ENCODE measurements at regions not wholly inside any gene's neighbourhood (a gene's known extent, or its start where the extent isn't known, plus 50 kb on each side); places are given as distances from the start of the nearest gene placed in this dataset.

DNA sequence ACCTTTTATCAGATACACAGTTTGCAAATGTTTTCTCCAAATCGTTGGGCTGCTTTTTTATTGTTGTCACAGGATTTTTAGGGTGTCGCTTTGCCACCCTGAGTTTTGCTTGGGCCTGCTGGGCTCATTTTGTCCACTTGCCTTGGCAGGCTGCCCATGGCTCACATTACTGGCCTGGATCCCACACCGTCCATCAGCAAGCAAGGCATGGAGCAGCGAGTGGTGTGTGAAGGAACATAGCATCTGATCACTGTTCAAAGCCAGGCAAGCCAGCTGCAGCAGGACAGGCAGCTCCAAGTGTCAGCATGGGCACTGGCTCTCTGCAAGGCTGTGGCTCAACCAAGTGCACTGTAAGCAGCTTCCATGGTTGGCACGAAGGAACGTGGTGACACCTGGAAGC is 261.4 kb upstream of the TECRL start:
- no peaks in the 10 kb centered on the region for H3K4me1 ChIP-seq (ENCODE audit: control insufficient read depth, insufficient read depth, low read length)
- no peak overlapping the region for H4K8ac ChIP-seq (ENCODE audit: low read depth in 2 of 2, low read length in 2 of 2)
- no peak overlapping the region for H3K18ac ChIP-seq (ENCODE audit: low read depth, low read length)
- no peak overlapping the region for H3K4me2 ChIP-seq (ENCODE audit: low read depth, low read length)
- 51% methylated on average over 2 of the region's 6 CpGs; no CpG with 5 or more reads in 1 of the 2 experiments for WGBS, 2 experiments (ENCODE audit: extremely low coverage in 2 of 2, insufficient read length in 1 of 2)
- no peak overlapping the region for H3K27ac ChIP-seq (ENCODE audit: insufficient read depth, low read length)
- no TSS peak for BruUV-seq (replicated peaks)
- no peak overlapping the region for H3K4me3 ChIP-seq (ENCODE audit: insufficient read depth, low read depth, low read length)
- no peak overlapping the region for H3K4ac ChIP-seq (ENCODE audit: low read depth, low read length)
- H2BK5ac ChIP-seq (ENCODE audit: low read depth, low read length, poor library complexity, severe bottlenecking): no peak overlapping the region
- no peaks in the 10 kb centered on the region for H4K20me1 ChIP-seq (ENCODE audit: insufficient read depth, low read length)
- no peak overlapping the region for H2AK5ac ChIP-seq (ENCODE audit: low read depth, low read length)
- peaks cover 11% of the 10 kb centered on the region for H3K9me3 ChIP-seq (ENCODE audit: control insufficient read depth, insufficient read depth, low read length)
- intact Hi-C loops (cut with micrococcal nuclease) (no loop called here), in situ Hi-C loops (cut with MboI; ENCODE audit: low sequenced_read_pairs) (no loop called here), dilution Hi-C loops (cut with HindIII; ENCODE audit: low sequenced_read_pairs, unreplicated experiment) (no loop called here)
- TF ChIP-seq NFE2L2 (IDR thresholded peaks at IDR 0.05; ENCODE audit: low read depth, low read length) (no peak), MAFK (IDR thresholded peaks at IDR 0.05; ENCODE audit: low read depth, low read length) (no peak), POLR2A (IDR thresholded peaks at IDR 0.05; ENCODE audit: low read depth, low read length) (no peak), CEBPB (IDR thresholded peaks at IDR 0.05; ENCODE audit: low read depth, low read length) (no peak), RFX5 (IDR thresholded peaks at IDR 0.05; ENCODE audit: low read depth, low read length) (no peak), CHD1 (IDR thresholded peaks at IDR 0.05; ENCODE audit: low read depth, low read length) (no peak), RAD21 (IDR thresholded peaks at IDR 0.05; ENCODE audit: low read length) (no peak), RCOR1 (IDR thresholded peaks at IDR 0.05; ENCODE audit: insufficient replicate concordance, low read length) (no peak), BHLHE40 (IDR thresholded peaks at IDR 0.05; ENCODE audit: low read depth, low read length) (no peak), MAZ (IDR thresholded peaks at IDR 0.05; ENCODE audit: borderline replicate concordance, low read depth, low read length) (no peak), MXI1 (IDR thresholded peaks at IDR 0.05; ENCODE audit: borderline replicate concordance, low read depth, low read length) (no peak), FOS (IDR thresholded peaks at IDR 0.05; ENCODE audit: low read depth, low read length) (no peak), SMC3 (IDR thresholded peaks at IDR 0.05; ENCODE audit: low read depth, low read length) (no peak)
- TF ChIP-seq, protein P1, sequence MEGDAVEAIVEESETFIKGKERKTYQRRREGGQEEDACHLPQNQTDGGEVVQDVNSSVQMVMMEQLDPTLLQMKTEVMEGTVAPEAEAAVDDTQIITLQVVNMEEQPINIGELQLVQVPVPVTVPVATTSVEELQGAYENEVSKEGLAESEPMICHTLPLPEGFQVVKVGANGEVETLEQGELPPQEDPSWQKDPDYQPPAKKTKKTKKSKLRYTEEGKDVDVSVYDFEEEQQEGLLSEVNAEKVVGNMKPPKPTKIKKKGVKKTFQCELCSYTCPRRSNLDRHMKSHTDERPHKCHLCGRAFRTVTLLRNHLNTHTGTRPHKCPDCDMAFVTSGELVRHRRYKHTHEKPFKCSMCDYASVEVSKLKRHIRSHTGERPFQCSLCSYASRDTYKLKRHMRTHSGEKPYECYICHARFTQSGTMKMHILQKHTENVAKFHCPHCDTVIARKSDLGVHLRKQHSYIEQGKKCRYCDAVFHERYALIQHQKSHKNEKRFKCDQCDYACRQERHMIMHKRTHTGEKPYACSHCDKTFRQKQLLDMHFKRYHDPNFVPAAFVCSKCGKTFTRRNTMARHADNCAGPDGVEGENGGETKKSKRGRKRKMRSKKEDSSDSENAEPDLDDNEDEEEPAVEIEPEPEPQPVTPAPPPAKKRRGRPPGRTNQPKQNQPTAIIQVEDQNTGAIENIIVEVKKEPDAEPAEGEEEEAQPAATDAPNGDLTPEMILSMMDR (conservative IDR thresholded peaks at IDR 0.05; ENCODE audit: low read depth, low read length): no peak
- TF ChIP-seq, protein P2, sequence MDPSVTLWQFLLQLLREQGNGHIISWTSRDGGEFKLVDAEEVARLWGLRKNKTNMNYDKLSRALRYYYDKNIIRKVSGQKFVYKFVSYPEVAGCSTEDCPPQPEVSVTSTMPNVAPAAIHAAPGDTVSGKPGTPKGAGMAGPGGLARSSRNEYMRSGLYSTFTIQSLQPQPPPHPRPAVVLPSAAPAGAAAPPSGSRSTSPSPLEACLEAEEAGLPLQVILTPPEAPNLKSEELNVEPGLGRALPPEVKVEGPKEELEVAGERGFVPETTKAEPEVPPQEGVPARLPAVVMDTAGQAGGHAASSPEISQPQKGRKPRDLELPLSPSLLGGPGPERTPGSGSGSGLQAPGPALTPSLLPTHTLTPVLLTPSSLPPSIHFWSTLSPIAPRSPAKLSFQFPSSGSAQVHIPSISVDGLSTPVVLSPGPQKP (IDR thresholded peaks at IDR 0.05; ENCODE audit: borderline replicate concordance, low read depth, low read length): no peak
- TF ChIP-seq, protein P3, sequence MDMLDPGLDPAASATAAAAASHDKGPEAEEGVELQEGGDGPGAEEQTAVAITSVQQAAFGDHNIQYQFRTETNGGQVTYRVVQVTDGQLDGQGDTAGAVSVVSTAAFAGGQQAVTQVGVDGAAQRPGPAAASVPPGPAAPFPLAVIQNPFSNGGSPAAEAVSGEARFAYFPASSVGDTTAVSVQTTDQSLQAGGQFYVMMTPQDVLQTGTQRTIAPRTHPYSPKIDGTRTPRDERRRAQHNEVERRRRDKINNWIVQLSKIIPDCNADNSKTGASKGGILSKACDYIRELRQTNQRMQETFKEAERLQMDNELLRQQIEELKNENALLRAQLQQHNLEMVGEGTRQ (IDR thresholded peaks at IDR 0.05; ENCODE audit: low read depth, low read length): no peak
- H3K23ac ChIP-seq (ENCODE audit: low read depth, low read length): no peak overlapping the region
- H2BK15ac ChIP-seq (ENCODE audit: low read depth, low read length): no peak overlapping the region
- no peak overlapping the region for H3K56ac ChIP-seq (ENCODE audit: extremely low read depth, insufficient read depth, low read length)
- no peak overlapping the region for H2BK120ac ChIP-seq (ENCODE audit: low read depth, low read length)
- no peak overlapping the region for H2BK20ac ChIP-seq (ENCODE audit: low read depth, low read length)
- ChIA-PET CTCF (no interaction called here), POLR2A (ENCODE audit: unreplicated experiment) (no interaction called here)
- H3K9ac ChIP-seq (ENCODE audit: low read depth, low read length): no peak overlapping the region
- no peak overlapping the region for H2AFZ ChIP-seq (replicated peaks; ENCODE audit: low read length, poor library complexity)
- H3K36me3 ChIP-seq (ENCODE audit: control insufficient read depth, insufficient read depth, low read length): no peaks in the 10 kb centered on the region
- H4K91ac ChIP-seq (ENCODE audit: insufficient read depth, low read depth, low read length): no peak overlapping the region
- H3K79me1 ChIP-seq (ENCODE audit: low read depth in 1 of 2, low read length in 2 of 2): no peaks in the 10 kb centered on the region
- DNase-seq (no peak), ATAC-seq (ENCODE audit: low read depth) (no peak)
- no peak overlapping the region for H2AK9ac ChIP-seq (replicated peaks; ENCODE audit: low read depth, low read length, poor library complexity)
- H4K5ac ChIP-seq (ENCODE audit: low read depth, low read length): no peak overlapping the region
- no peak overlapping the region for H3K14ac ChIP-seq (replicated peaks; ENCODE audit: low read depth, low read length)
- no peaks in the 10 kb centered on the region for H3K27me3 ChIP-seq (ENCODE audit: control insufficient read depth, insufficient read depth, low read length)
- no peaks in the 10 kb centered on the region for H3K9me1 ChIP-seq (ENCODE audit: insufficient read depth, low read length)

Data from IMR-90 (cell line).